ENCODE measurements at regions not wholly inside any gene's neighbourhood (a gene's known extent, or its start where the extent isn't known, plus 50 kb on each side); places are given as distances from the start of the nearest gene placed in this dataset.
"Not testable (repeated sequence)": the region's sequence is repeated elsewhere in the genome, so short reads cannot be mapped to it uniquely, and the experiment has no call there.

- no peaks in the 10 kb centered on the region for H3K4me1 Mint-ChIP-seq (ENCODE audit: low read depth)
- no peaks in the 10 kb centered on the region for H3K9me3 Mint-ChIP-seq
- H3K4me3 Mint-ChIP-seq: no peak overlapping the region
- peaks cover 8% of the 10 kb centered on the region for H3K27me3 Mint-ChIP-seq (ENCODE audit: low read depth)
- DNase-seq (no peak), ATAC-seq (replicated peaks in 1 of 2) (no peak)
- H3K36me3 Mint-ChIP-seq (ENCODE audit: insufficient read depth in 2 of 2): no peaks in the 10 kb centered on the region
- H3K27ac Mint-ChIP-seq: no peak overlapping the region
Observed at GRCh38 chr10:2026936-2027335, 289.6 kb upstream of the ADARB2 start.

DNA sequence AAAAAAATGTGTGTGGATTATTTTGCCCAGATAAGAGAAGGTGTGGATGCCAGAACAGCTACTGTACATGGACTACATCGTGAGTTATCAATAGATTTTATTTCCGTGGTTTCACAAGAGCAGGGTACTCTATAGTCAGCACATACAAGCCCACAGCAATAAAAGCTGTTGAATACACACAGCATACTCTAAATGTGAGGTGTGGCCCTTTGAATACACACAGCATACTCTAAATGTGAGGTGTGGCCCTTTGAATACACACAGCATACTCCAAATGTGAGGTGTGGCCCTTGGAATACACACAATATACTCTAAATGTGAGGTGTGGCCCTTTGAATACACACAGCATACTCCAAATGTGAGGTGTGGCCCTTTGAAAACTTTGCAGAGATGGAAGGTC, 287.4 kb upstream of the ADARB2 start:
- H3K27ac Mint-ChIP-seq; H3K27me3 Mint-ChIP-seq (ENCODE audit: low read depth); H3K36me3 Mint-ChIP-seq (ENCODE audit: insufficient read depth in 2 of 2); H3K9me3 Mint-ChIP-seq; H3K4me3 Mint-ChIP-seq; DNase-seq; H3K4me1 Mint-ChIP-seq (ENCODE audit: low read depth); ATAC-seq (replicated peaks in 1 of 2): not testable (repeated sequence)

DNA sequence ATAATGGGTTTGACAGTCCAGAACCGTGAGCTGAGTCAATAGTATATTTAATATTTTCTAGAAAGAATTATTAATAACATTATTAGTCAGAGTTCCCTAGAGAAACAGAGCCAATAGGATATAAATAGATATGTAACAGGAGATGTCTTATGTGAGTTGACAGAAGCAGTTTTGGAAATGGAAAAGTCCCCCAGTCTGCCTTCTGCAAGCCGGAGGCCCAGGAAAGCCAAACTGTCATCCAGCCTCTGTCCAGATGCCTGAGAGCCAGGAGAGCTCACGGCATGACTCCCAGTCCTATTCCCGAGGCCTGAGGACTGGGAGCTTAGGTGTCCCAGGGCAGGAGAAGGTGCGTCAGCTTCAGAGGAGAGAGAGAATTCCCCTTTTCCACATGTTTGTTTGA, 286.4 kb upstream of the ADARB2 start:
- Mint-ChIP-seq H3K27ac (no peak overlapping the region), H3K27me3 (ENCODE audit: low read depth) (no peaks in the 10 kb centered on the region), H3K4me1 (ENCODE audit: low read depth) (no peaks in the 10 kb centered on the region), H3K36me3 (ENCODE audit: insufficient read depth in 2 of 2) (no peaks in the 10 kb centered on the region), H3K9me3 (no peaks in the 10 kb centered on the region), H3K4me3 (no peak overlapping the region)
- ATAC-seq (replicated peaks in 1 of 2) (no peak), DNase-seq (no peak)

- ATAC-seq (replicated peaks in 1 of 2): no peak
Observed at GRCh38 chr10:2022401-2022800, 285.1 kb upstream of the ADARB2 start.

DNA sequence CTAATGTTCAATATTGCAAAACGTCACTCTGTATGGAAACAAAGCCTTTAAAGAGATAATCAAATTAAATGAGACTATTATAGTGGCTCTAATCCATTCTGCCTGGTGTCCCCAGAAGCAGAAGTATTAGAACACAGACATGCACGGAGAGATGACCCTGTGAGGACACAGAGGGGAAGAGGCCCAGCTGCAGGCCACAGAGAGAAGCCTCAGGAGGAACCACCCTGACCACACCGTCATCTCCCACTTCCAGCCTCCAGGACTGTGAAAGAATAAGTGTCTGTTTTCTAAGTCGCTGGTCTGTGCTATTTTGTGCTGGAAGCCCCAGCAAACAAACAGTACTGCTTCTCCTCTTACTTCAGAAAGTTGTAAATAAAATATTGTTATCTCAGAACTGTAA, 283.5 kb upstream of the ADARB2 start:
- Mint-ChIP-seq H3K9me3 (no peaks in the 10 kb centered on the region), H3K36me3 (ENCODE audit: insufficient read depth in 2 of 2) (no peaks in the 10 kb centered on the region), H3K27ac (no peak overlapping the region), H3K27me3 (ENCODE audit: low read depth) (no peaks in the 10 kb centered on the region), H3K4me3 (no peak overlapping the region), H3K4me1 (ENCODE audit: low read depth) (no peaks in the 10 kb centered on the region)
- no peak for ATAC-seq (replicated peaks in 1 of 2)
- DNase-seq: no peak

More at GRCh38 chr10:2022401-2022800, 285.1 kb upstream of the ADARB2 start:
- Mint-ChIP-seq H3K4me1 (ENCODE audit: low read depth) (no peaks in the 10 kb centered on the region), H3K27me3 (ENCODE audit: low read depth) (no peaks in the 10 kb centered on the region), H3K9me3 (no peaks in the 10 kb centered on the region), H3K27ac (no peak overlapping the region), H3K36me3 (ENCODE audit: insufficient read depth in 2 of 2) (no peaks in the 10 kb centered on the region), H3K4me3 (no peak overlapping the region)
- DNase-seq: no peak

- no peaks in the 10 kb centered on the region for H3K4me1 Mint-ChIP-seq (ENCODE audit: low read depth)
- H3K4me3 Mint-ChIP-seq: no peak overlapping the region
- ATAC-seq (replicated peaks in 1 of 2): no peak
- no peak for DNase-seq
- no peaks in the 10 kb centered on the region for H3K9me3 Mint-ChIP-seq
- H3K27ac Mint-ChIP-seq: no peak overlapping the region
- no peaks in the 10 kb centered on the region for H3K27me3 Mint-ChIP-seq (ENCODE audit: low read depth)
- no peaks in the 10 kb centered on the region for H3K36me3 Mint-ChIP-seq (ENCODE audit: insufficient read depth in 2 of 2)
Observed at GRCh38 chr10:2019803-2020202, 282.5 kb upstream of the ADARB2 start.

- ATAC-seq (replicated peaks in 1 of 2): no peak
- no peaks in the 10 kb centered on the region for H3K27me3 Mint-ChIP-seq (ENCODE audit: low read depth)
- DNase-seq: no peak
- H3K36me3 Mint-ChIP-seq (ENCODE audit: insufficient read depth in 2 of 2): no peaks in the 10 kb centered on the region
- H3K4me1 Mint-ChIP-seq (ENCODE audit: low read depth): no peaks in the 10 kb centered on the region
- H3K4me3 Mint-ChIP-seq: no peak overlapping the region
- no peak overlapping the region for H3K27ac Mint-ChIP-seq
- H3K9me3 Mint-ChIP-seq: no peaks in the 10 kb centered on the region
Observed at GRCh38 chr10:2019281-2019680, 282.0 kb upstream of the ADARB2 start.

- Mint-ChIP-seq H3K4me3 (no peak overlapping the region), H3K27ac (no peak overlapping the region), H3K36me3 (ENCODE audit: insufficient read depth in 2 of 2) (no peaks in the 10 kb centered on the region), H3K27me3 (ENCODE audit: low read depth) (no peaks in the 10 kb centered on the region), H3K9me3 (no peaks in the 10 kb centered on the region), H3K4me1 (ENCODE audit: low read depth) (no peaks in the 10 kb centered on the region)
- ATAC-seq (replicated peaks in 1 of 2) (no peak), DNase-seq (no peak)
Observed at GRCh38 chr10:2014541-2014940, 277.2 kb upstream of the ADARB2 start.

DNA sequence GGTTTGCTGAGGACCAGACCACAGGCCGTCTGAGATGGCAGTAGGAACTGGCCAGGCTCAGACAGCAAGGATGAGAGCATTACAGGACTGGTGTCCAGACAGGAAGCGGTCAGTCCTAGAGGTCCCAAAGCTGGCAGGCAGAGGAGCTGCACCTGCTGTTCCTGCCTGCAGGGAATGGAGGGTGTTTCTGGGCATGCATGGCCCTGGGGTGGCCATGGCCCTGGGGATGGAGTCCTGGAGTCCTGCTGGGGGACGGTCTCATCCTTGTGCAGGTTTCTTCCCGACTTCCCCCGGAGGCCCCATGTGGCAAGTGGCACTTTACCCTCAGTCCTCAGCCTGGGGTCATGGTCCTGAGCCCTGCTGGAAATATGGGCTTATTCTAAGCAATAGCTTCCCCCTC, 274.9 kb upstream of the ADARB2 start:
- H3K36me3 Mint-ChIP-seq (ENCODE audit: insufficient read depth in 2 of 2): no peaks in the 10 kb centered on the region
- H3K27ac Mint-ChIP-seq: no peak overlapping the region
- no peaks in the 10 kb centered on the region for H3K4me1 Mint-ChIP-seq (ENCODE audit: low read depth)
- H3K27me3 Mint-ChIP-seq (ENCODE audit: low read depth): no peaks in the 10 kb centered on the region
- no peaks in the 10 kb centered on the region for H3K9me3 Mint-ChIP-seq
- no peak overlapping the region for H3K4me3 Mint-ChIP-seq
- DNase-seq: no peak
- ATAC-seq (replicated peaks in 1 of 2): no peak

DNA sequence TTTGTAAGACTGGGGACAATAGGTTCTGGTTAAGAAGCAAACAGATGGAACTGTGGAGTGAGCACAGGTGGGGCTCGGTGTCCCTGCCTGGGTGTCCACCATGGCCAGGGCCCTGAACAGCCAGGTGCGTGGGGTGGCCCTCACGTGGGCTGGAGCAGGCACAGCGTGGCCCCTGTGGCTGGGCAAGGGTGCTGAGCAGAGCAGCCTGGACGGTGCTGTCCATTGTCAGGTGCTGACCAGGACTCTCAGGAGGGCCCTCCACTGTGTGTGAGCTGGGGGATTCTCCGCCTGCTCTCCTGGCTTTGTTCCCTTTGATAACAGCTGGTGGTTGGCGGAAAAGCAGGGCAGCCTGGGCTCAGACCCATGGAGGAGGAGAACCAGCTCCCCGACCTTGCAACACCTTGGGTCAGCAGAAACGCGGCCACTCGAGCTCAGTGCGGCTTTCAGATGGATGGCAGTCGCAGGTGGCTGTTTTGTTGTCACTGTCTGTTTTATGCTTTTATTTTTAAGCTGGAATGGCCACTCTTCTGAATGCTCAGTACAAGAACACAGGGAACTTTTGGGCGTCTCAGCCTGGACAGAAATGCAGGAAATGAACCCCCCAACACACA, 273.9 kb upstream of the ADARB2 start:
- Mint-ChIP-seq H3K9me3 (no peaks in the 10 kb centered on the region), H3K4me3 (no peak overlapping the region), H3K4me1 (ENCODE audit: low read depth) (no peaks in the 10 kb centered on the region), H3K27ac (no peak overlapping the region), H3K36me3 (ENCODE audit: insufficient read depth in 2 of 2) (no peaks in the 10 kb centered on the region), H3K27me3 (ENCODE audit: low read depth) (peaks cover 5% of the 10 kb centered on the region)
- ATAC-seq (replicated peaks in 1 of 2): no peak
- DNase-seq: no peak

DNA sequence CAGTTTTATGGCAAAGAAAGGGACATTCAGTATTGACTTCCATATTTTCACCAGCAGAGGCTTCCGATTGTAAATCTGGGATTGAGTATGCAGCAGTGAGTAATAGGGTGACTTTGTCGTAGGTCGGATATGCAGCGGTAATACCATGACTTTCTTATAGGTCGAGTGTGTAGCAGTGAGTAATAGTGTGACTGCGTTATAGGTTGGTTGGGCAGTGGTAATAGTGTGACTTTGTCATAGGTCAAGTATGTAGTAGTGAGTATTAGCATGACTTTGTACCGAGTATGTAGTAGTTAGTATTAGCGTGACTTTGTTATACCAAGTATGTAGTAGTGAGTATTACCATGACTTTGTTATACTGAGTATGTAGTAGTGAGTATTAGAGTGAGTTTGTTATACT, 268.2 kb upstream of the ADARB2 start:
- Mint-ChIP-seq H3K4me1 (ENCODE audit: low read depth) (no peaks in the 10 kb centered on the region), H3K27me3 (ENCODE audit: low read depth) (peaks cover 5% of the 10 kb centered on the region), H3K27ac (no peak overlapping the region), H3K36me3 (ENCODE audit: insufficient read depth in 2 of 2) (no peaks in the 10 kb centered on the region), H3K9me3 (no peaks in the 10 kb centered on the region), H3K4me3 (no peak overlapping the region)
- no peak for ATAC-seq (replicated peaks in 1 of 2)
- DNase-seq: no peak

- H3K27ac Mint-ChIP-seq: no peak overlapping the region
Observed at GRCh38 chr10:1992930-1993329, 255.6 kb upstream of the ADARB2 start.

DNA sequence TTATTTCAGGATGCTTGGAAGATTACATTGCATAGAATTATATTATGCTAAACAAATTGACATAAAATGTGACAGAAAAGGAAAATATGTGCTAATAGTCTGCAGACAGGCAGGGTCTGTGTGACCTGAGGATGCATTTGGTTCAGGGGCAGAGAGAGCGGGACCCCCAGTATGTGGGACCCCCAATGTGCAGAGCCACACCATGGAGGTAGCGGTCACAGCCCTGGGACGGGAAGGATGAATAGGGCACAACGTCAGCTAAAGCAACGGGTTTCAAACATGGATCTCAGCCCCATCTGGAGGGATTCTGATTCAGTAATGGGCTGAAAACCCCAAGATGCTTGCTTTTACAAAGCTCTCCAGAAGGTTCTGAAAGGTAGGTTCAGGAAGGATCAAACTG, 251.8 kb upstream of the ADARB2 start:
- ATAC-seq (replicated peaks in 1 of 2): no peak
- H3K9me3 Mint-ChIP-seq: peaks cover 1 to 2% of the 10 kb centered on the region in 2 donors

More at GRCh38 chr10:1992930-1993329, 255.6 kb upstream of the ADARB2 start:
- Mint-ChIP-seq H3K4me3 (no peak overlapping the region), H3K9me3 (peaks cover 2% of the 10 kb centered on the region in 2 donors), H3K36me3 (ENCODE audit: insufficient read depth in 2 of 2) (no peaks in the 10 kb centered on the region), H3K4me1 (ENCODE audit: low read depth) (no peaks in the 10 kb centered on the region), H3K27me3 (ENCODE audit: low read depth) (no peaks in the 10 kb centered on the region)
- DNase-seq (no peak), ATAC-seq (replicated peaks in 1 of 2) (no peak)

DNA sequence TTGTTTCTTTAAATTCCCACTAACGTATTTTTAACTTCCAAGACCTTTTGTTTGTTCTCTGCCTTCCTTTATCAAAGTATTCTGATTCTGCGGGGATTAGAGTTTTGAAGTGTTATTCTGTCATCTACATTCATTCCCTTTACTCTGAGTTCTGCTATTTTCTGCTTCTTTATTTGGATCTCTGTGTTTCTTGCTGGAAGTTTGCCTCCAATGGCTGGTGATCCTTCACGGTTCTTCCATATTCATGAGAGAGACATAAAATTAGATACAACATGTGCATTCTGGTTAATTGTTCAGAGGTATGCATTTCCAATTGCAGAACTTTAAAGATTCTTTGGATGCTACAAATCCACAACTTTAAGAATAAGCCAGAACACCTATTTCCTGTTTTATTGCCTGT, 244.7 kb upstream of the ADARB2 start:
- no peak for DNase-seq
- no peak for ATAC-seq (replicated peaks in 1 of 2)
- no peaks in the 10 kb centered on the region for H3K9me3 Mint-ChIP-seq
- H3K4me1 Mint-ChIP-seq (ENCODE audit: low read depth): no peaks in the 10 kb centered on the region
- H3K27me3 Mint-ChIP-seq (ENCODE audit: low read depth): no peaks in the 10 kb centered on the region
- H3K27ac Mint-ChIP-seq: no peak overlapping the region
- no peaks in the 10 kb centered on the region for H3K36me3 Mint-ChIP-seq (ENCODE audit: insufficient read depth in 2 of 2)
- H3K4me3 Mint-ChIP-seq: no peak overlapping the region

More for the DNA sequence above, 251.8 kb upstream of the ADARB2 start:
- no peaks in the 10 kb centered on the region for H3K4me1 Mint-ChIP-seq (ENCODE audit: low read depth)
- H3K36me3 Mint-ChIP-seq (ENCODE audit: insufficient read depth in 2 of 2): no peaks in the 10 kb centered on the region
- no peak overlapping the region for H3K27ac Mint-ChIP-seq
- no peaks in the 10 kb centered on the region for H3K27me3 Mint-ChIP-seq (ENCODE audit: low read depth)
- H3K4me3 Mint-ChIP-seq: no peak overlapping the region
- DNase-seq: no peak
